ENCODE measurements at regions not wholly inside any gene's neighbourhood (a gene's known extent, or its start where the extent isn't known, plus 50 kb on each side); places are given as distances from the start of the nearest gene placed in this dataset.
A peak's percentile ranks its signal among the peaks of the same experiment; 100 is the strongest.
"Not testable (repeated sequence)": the region's sequence is repeated elsewhere in the genome, so short reads cannot be mapped to it uniquely, and the experiment has no call there.

- DNase-seq (ENCODE audit: low read depth), result no peak
- no peak overlapping the region for H3K4me3 ChIP-seq (ENCODE audit: low read depth, low read length)
- TF ChIP-seq CTCF (IDR thresholded peaks at IDR 0.05; ENCODE audit: insufficient read depth, low read depth, low read length), result no peak
Measured at GRCh38 chr7:79761876-79762429, 308.5 kb upstream of the MAGI2 start.

- H3K4me3 ChIP-seq (ENCODE audit: low read depth, low read length); DNase-seq (ENCODE audit: low read depth): not testable (repeated sequence)
Measured at GRCh38 chr7:79750941-79751340, 297.5 kb upstream of the MAGI2 start.

- TF ChIP-seq CTCF (IDR thresholded peaks at IDR 0.05; ENCODE audit: insufficient read depth, low read depth, low read length), result no peak
- DNase-seq (ENCODE audit: low read depth), result peak; percentile 23
- no peak overlapping the region for H3K4me3 ChIP-seq (ENCODE audit: low read depth, low read length)
Measured at GRCh38 chr7:79749856-79750255, 296.4 kb upstream of the MAGI2 start.

GRCh38 chr7:79741684-79742083, 288.2 kb upstream of the MAGI2 start:
- DNase-seq (ENCODE audit: low read depth), result no peak
- peak; percentile 31 for TF ChIP-seq CTCF (IDR thresholded peaks at IDR 0.05; ENCODE audit: insufficient read depth, low read depth, low read length)
- H3K4me3 ChIP-seq (ENCODE audit: low read depth, low read length), result no peak overlapping the region

- no peak for DNase-seq (ENCODE audit: low read depth)
- TF ChIP-seq CTCF (IDR thresholded peaks at IDR 0.05; ENCODE audit: insufficient read depth, low read depth, low read length), result no peak
- H3K4me3 ChIP-seq (ENCODE audit: low read depth, low read length), result no peak overlapping the region
Measured at GRCh38 chr7:79740076-79740475, 286.6 kb upstream of the MAGI2 start.

GRCh38 chr7:79739036-79739709, 285.7 kb upstream of the MAGI2 start:
- DNase-seq (ENCODE audit: low read depth); H3K4me3 ChIP-seq (ENCODE audit: low read depth, low read length): not testable (repeated sequence)

- H3K4me3 ChIP-seq (ENCODE audit: low read depth, low read length), result no peak overlapping the region
- TF ChIP-seq CTCF (IDR thresholded peaks at IDR 0.05; ENCODE audit: insufficient read depth, low read depth, low read length), result no peak
Measured at GRCh38 chr7:79736418-79736817, 283.0 kb upstream of the MAGI2 start.

GRCh38 chr7:79735012-79735411, 281.5 kb upstream of the MAGI2 start:
- no peak for TF ChIP-seq CTCF (IDR thresholded peaks at IDR 0.05; ENCODE audit: insufficient read depth, low read depth, low read length)
- DNase-seq (ENCODE audit: low read depth), result no peak

More at GRCh38 chr7:79736418-79736817, 283.0 kb upstream of the MAGI2 start:
- DNase-seq (ENCODE audit: low read depth), result no peak

More at GRCh38 chr7:79735012-79735411, 281.5 kb upstream of the MAGI2 start:
- no peak overlapping the region for H3K4me3 ChIP-seq (ENCODE audit: low read depth, low read length)
